ENCODE measurements at regions not wholly inside any gene's neighbourhood (a gene's known extent, or its start where the extent isn't known, plus 50 kb on each side); places are given as distances from the start of the nearest gene placed in this dataset.
A peak's percentile ranks its signal among the peaks of the same experiment; 100 is the strongest.
"Not testable (repeated sequence)": the region's sequence is repeated elsewhere in the genome, so short reads cannot be mapped to it uniquely, and the experiment has no call there.

DNA sequence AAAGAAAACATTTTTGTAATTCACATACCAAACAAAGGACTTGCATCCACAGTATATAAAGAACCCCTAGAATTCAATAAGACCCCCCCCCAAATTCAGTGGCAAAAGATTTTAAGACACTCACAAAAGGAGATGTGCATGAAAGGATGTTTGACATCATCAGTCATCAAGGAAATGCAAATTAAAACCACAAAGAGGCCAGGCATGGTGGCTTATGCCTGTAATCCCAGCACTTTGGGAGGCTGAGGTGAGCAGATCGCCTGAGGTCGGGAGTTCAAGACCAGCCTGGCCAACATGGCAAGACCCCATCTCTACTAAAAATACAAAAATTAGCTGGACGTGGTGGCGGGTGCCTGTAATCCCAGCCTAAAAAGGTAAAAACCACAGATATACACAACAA, 61.3 kb downstream of the AIPL1 start:
- H3K36me3 ChIP-seq (replicated peaks in 1 of 2; ENCODE audit: insufficient read depth in 1 of 2, low read depth in 2 of 2); DNase-seq; H3K9me3 ChIP-seq; intact Hi-C loops (cut with DNase I); H3K4me1 ChIP-seq; ATAC-seq; H3K27ac ChIP-seq; H3K27me3 ChIP-seq; H3K4me3 ChIP-seq: not testable (repeated sequence)
- WGBS, 2 donors, result 56 to 58% methylated on average over 4 of the region's 4 CpGs

DNA sequence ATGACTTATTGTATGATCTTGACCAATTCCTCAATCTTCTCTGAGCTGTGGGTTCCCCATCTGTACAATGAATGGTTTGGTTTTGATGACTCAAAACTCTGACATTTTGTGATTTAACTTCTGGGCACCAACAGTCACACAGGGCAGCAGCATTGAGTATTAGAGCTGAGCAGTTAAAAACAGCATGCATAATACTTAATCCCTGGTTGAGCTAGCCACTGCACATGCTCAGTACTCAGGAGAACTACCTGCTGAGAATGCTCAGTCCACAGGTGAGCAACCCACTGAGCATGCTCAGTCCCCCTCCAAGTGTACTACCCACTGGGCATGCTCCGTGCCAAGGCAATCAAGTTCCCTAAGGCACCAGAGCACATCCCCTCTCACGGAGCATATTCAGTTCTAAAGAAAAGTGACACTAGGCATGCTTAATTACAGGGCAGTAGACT, 68.7 kb downstream of the AIPL1 start:
- ATAC-seq (no peak), DNase-seq (peak in 3 of 4 donors; percentile 21 to 27 (median 24))
- H3K9me3 ChIP-seq, result no peaks in the 10 kb centered on the region
- no peaks in the 10 kb centered on the region for H3K36me3 ChIP-seq (replicated peaks in 1 of 2; ENCODE audit: insufficient read depth in 1 of 2, low read depth in 2 of 2)
- H3K4me1 ChIP-seq, result no peaks in the 10 kb centered on the region
- no peak overlapping the region for H3K27ac ChIP-seq
- intact Hi-C loops (cut with DNase I), result no loop called here
- TF ChIP-seq, protein P1, sequence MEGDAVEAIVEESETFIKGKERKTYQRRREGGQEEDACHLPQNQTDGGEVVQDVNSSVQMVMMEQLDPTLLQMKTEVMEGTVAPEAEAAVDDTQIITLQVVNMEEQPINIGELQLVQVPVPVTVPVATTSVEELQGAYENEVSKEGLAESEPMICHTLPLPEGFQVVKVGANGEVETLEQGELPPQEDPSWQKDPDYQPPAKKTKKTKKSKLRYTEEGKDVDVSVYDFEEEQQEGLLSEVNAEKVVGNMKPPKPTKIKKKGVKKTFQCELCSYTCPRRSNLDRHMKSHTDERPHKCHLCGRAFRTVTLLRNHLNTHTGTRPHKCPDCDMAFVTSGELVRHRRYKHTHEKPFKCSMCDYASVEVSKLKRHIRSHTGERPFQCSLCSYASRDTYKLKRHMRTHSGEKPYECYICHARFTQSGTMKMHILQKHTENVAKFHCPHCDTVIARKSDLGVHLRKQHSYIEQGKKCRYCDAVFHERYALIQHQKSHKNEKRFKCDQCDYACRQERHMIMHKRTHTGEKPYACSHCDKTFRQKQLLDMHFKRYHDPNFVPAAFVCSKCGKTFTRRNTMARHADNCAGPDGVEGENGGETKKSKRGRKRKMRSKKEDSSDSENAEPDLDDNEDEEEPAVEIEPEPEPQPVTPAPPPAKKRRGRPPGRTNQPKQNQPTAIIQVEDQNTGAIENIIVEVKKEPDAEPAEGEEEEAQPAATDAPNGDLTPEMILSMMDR (IDR thresholded peaks at IDR 0.05), result no peak
- TF ChIP-seq POLR2A (IDR thresholded peaks at IDR 0.05), result no peak
- 40 to 45% methylated on average over 2 of the region's 2 CpGs for WGBS, 2 donors
- no peaks in the 10 kb centered on the region for H3K27me3 ChIP-seq
- no peak overlapping the region for H3K4me3 ChIP-seq

DNA sequence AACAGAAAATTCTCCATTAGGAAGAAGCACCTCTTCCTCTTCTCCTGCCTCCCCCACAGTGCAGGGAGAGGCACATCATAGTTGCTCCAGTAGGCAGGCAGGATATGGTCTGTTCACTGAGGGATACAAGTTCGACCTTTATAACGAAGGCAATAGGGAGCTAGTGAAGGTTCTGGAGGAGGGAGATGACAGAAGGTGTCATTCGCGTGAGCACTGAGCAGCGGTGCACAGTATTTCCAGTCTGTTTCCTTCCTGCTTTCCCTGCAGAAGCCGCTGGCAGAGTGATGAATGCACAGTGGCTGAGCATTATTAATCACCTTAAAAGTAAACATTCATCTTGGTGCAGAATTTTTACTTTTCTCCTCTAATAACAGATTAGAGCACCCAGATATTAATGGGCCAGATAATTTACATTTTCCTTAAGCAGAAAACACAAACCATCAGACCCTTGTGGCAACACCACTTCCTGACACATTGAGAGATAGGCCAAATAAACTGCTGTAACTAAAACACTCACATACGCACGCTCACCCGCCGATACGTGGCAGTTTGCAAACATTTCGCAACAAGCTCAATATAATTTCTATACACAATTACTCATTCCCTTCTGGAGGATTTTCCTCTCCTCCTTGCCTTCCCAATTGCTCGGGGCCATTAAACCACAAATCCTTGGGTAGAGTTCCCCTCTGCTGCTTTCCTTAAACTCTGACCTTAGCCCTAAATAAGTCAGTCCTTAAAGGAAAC, 69.5 kb downstream of the AIPL1 start:
- H3K36me3 ChIP-seq (replicated peaks in 1 of 2; ENCODE audit: insufficient read depth in 1 of 2, low read depth in 2 of 2), result no peaks in the 10 kb centered on the region
- WGBS, 2 donors, result 13 to 16% methylated on average over 13 of the region's 13 CpGs
- H3K4me3 ChIP-seq, result no peak overlapping the region
- no peaks in the 10 kb centered on the region for H3K27me3 ChIP-seq
- intact Hi-C loops (cut with DNase I), result no loop called here
- H3K4me1 ChIP-seq, result no peaks in the 10 kb centered on the region
- DNase-seq (no peak), ATAC-seq (no peak)
- H3K27ac ChIP-seq, result no peak overlapping the region
- no peaks in the 10 kb centered on the region for H3K9me3 ChIP-seq
- TF ChIP-seq POLR2A (IDR thresholded peaks at IDR 0.05), result no peak
- TF ChIP-seq, protein P1 (IDR thresholded peaks at IDR 0.05), result no peak

DNA sequence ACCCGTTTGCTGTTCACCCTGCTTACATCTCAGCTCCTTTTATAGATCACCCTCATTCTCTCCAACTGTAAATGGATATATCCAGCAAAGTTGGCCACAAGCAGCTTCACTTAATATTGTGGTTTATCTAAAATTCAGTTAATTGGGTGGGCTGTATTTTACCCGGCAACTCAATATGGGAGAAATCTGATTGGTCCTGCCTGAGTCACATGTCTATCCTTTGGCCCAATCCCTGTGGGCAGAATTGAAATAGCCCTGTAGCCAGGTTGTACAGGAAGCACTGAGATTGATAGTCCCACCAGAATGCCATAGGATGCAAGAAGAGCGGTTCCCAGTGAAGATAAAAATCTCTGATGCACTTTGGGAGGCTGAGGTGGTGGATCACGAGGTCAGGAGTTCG, 73.2 kb downstream of the AIPL1 start:
- Histone ChIP-seq H3K27me3 (no peaks in the 10 kb centered on the region), H3K9me3 (no peaks in the 10 kb centered on the region), H3K36me3 (replicated peaks in 1 of 2; ENCODE audit: insufficient read depth in 1 of 2, low read depth in 2 of 2) (no peaks in the 10 kb centered on the region), H3K27ac (no peak overlapping the region), H3K4me3 (no peak overlapping the region), H3K4me1 (no peaks in the 10 kb centered on the region)
- DNase-seq (no peak), ATAC-seq (no peak)
- intact Hi-C loops (cut with DNase I), result no loop called here
- 64 to 71% methylated on average over 5 of the region's 5 CpGs for WGBS, 2 donors
- no peak for TF ChIP-seq POLR2A (IDR thresholded peaks at IDR 0.05)

DNA sequence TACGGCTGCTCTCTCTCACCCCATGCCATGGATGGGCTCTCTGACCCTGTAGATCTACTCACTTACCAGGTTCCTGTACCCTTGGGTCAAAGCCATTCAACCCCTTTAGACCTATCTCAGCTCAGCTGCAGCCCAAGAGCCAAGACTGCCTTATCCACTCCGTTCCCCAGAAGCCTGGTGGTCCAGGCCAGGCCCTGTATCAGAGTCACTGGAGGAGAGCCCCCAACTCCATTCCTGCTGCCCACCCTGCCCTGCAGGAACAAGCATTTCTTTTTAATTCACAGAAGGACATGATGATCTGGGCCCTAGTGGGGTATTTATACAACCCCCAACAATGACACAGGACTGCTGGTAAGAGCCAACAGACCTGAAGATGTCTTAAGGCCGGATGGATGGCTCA, 76.8 kb downstream of the AIPL1 start:
- Histone ChIP-seq H3K9me3 (no peaks in the 10 kb centered on the region), H3K4me3 (no peak overlapping the region), H3K36me3 (replicated peaks in 1 of 2; ENCODE audit: insufficient read depth in 1 of 2, low read depth in 2 of 2) (no peaks in the 10 kb centered on the region), H3K27ac (no peak overlapping the region), H3K27me3 (no peaks in the 10 kb centered on the region), H3K4me1 (no peaks in the 10 kb centered on the region)
- WGBS, 2 donors, result 63 to 78% methylated on average over 3 of the region's 3 CpGs
- intact Hi-C loops (cut with DNase I), result no loop called here
- ATAC-seq (no peak), DNase-seq (no peak)
- TF ChIP-seq, protein P1 (IDR thresholded peaks at IDR 0.05), result no peak
- no peak for TF ChIP-seq POLR2A (IDR thresholded peaks at IDR 0.05)

DNA sequence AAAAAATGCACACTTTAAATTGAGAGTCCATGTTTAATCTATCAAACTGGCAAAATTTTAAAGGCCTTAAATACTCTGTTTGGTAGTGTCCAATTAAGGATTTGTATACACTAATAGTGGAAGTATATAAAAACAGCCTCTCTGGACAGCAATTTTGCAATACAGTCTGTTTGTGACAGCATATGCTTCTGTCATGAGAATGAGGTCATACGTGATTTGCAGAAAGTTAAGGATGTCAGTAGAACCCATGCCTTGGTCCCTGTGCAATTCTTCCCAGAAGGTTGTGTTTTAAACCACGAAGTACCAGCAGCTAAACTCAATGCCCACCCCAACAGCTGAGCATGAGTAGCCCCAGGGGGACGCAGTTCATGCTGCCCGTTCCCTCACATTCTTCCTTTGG, 78.4 kb downstream of the AIPL1 start:
- Histone ChIP-seq H3K36me3 (replicated peaks in 1 of 2; ENCODE audit: insufficient read depth in 1 of 2, low read depth in 2 of 2) (no peaks in the 10 kb centered on the region), H3K4me1 (no peaks in the 10 kb centered on the region), H3K27me3 (no peaks in the 10 kb centered on the region), H3K27ac (no peak overlapping the region), H3K4me3 (no peak overlapping the region), H3K9me3 (no peaks in the 10 kb centered on the region)
- TF ChIP-seq, protein P1 (IDR thresholded peaks at IDR 0.05), result no peak
- DNase-seq (no peak), ATAC-seq (no peak)
- WGBS, 2 donors, result 67 to 69% methylated on average over 3 to 4 of the region's 4 CpGs
- intact Hi-C loops (cut with DNase I), result no loop called here

Measured in body of pancreas (tissue), 4 donors.